Right atrium auricular region (tissue), 2 donors: ENCODE measurements at regions not wholly inside any gene's neighbourhood (a gene's known extent, or its start where the extent isn't known, plus 50 kb on each side); places are given as distances from the start of the nearest gene placed in this dataset.
"Not testable (repeated sequence)": the region's sequence is repeated elsewhere in the genome, so short reads cannot be mapped to it uniquely, and the experiment has no call there.

Experiments used
- DNase-seq: peaks from one replicate; pipeline ENCODE4 v3.0.0-alpha.2; 2019; ENCODE audit warnings: low spot score
- H3K27ac ChIP-seq, 2 donors: fragments of 200-600 bp; sonication (generic); 1 replicate in 1 of 2; 2 replicates in 1 of 2; pipeline ENCODE4 v1.5.1; 2016 to 2019
- H3K27me3 ChIP-seq, 2 donors: fragments of 200-600 bp; sonication (generic); one replicate each; pipeline versions ENCODE4 v1.5.1 to v1.6.0; 2017 to 2019
- H3K36me3 ChIP-seq: fragments of 200-600 bp; sonication (generic); one replicate; pipeline ENCODE4 v1.5.1; 2016
- H3K4me1 ChIP-seq, 2 donors: fragments of 200-600 bp; sonication (generic); one replicate each; pipeline versions ENCODE4 v1.5.1 to v1.6.0; 2017 to 2019
- H3K4me3 ChIP-seq, 2 donors: fragments of 200-600 bp; sonication (generic); 1 replicate in 1 of 2; 2 replicates in 1 of 2; pipeline ENCODE4 v1.5.1; 2017 to 2019; ENCODE audit warnings: mild to moderate bottlenecking in 1 of 2, moderate library complexity in 1 of 2
- H3K9me3 ChIP-seq, 2 donors: fragments of 200-600 bp; sonication (generic); one replicate each; pipeline ENCODE4 v1.5.1; 2019
- TF ChIP-seq, protein P1 (sequence below), 2 donors: fragments of 200-600 bp; sonication (generic); IDR thresholded peaks; one replicate each; pipeline ENCODE4 v1.5.1; 2019; ENCODE audit warnings: antibody characterized with exemption in 2 of 2

DNA sequence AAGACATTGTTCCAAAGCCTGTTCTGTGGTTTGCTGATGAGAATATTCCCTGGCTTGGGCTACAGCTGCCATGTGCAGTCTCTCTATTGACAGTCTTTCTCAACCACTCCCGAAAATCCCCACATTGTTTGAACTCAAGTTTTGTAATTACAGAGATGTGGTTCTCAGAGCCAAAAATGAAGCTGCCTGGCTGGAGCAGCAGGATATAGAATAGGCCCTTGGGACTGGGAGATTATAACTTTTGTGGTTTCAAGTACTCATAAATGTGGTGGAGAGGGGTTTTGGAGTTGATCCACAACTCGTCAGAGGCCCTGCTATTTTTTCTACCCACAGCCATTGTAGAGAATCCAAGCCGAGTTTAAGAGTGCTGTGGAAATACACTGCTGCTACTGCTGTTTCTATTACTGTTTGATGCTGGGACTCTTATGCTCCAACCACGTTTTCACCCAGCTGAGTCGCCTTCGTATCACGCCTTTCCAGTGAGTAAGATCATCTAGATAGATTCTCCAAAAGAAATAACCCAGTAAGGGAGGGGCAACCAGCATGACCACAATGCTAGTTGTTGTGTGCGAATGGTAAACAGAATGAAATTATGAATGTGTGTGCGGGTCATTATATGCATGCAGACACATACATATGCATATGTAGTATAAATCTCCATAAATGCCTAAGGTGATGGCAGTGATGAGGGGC is 57.1 kb upstream of the ATXN3L start:
- TF ChIP-seq, protein P1, sequence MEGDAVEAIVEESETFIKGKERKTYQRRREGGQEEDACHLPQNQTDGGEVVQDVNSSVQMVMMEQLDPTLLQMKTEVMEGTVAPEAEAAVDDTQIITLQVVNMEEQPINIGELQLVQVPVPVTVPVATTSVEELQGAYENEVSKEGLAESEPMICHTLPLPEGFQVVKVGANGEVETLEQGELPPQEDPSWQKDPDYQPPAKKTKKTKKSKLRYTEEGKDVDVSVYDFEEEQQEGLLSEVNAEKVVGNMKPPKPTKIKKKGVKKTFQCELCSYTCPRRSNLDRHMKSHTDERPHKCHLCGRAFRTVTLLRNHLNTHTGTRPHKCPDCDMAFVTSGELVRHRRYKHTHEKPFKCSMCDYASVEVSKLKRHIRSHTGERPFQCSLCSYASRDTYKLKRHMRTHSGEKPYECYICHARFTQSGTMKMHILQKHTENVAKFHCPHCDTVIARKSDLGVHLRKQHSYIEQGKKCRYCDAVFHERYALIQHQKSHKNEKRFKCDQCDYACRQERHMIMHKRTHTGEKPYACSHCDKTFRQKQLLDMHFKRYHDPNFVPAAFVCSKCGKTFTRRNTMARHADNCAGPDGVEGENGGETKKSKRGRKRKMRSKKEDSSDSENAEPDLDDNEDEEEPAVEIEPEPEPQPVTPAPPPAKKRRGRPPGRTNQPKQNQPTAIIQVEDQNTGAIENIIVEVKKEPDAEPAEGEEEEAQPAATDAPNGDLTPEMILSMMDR (IDR thresholded peaks at IDR 0.05) = no peak
- no peak for DNase-seq
- peak overlapping the region in 1 of 2 donors; percentile 40 for H3K27ac ChIP-seq

DNA sequence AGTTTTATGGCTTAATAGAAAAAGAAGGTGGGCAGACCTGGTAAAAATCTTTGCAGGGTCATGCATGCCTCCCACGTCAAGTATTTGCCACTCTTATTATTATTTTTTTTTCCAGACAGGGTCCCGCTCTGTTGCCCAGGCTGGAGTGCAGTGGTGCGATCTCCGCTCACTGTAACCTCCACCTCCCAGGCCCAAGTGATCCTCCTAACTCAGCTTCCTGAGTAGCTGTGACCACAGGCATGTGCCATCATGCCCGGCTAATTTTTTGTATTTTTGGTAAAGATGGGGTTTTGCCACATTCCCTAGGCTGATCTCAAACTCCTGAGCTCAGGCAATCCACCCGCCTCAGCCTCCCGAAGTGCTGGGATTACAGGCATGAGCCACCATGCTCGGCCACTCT is 55.7 kb upstream of the ATXN3L start:
- H3K36me3 ChIP-seq, H3K27ac ChIP-seq, H3K27me3 ChIP-seq, H3K9me3 ChIP-seq, H3K4me3 ChIP-seq, H3K4me1 ChIP-seq, DNase-seq: not testable (repeated sequence)

More for the DNA sequence above, 57.1 kb upstream of the ATXN3L start:
- no peaks in the 10 kb centered on the region for H3K36me3 ChIP-seq
- H3K27me3 ChIP-seq = no peaks in the 10 kb centered on the region
- no peaks in the 10 kb centered on the region for H3K4me1 ChIP-seq
- H3K9me3 ChIP-seq = no peaks in the 10 kb centered on the region
- no peak overlapping the region for H3K4me3 ChIP-seq

DNA sequence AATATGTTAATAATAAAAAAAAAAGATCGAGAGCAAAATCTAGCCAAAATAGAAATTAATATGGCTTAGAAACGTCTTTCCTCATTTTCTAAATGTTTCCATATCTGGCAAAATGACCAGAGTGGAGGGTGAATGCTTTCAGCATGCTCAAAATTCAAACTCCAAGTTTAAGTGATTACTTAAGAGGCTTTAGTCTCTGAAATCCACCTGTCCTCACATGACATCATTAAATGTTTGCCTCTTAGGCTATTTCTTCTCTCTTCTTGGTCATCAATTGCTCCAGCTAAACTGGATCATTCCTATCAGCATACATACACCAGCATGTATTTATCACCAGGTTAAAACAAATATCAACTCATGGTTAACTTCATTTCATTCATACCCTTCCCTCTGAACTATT is 54.5 kb upstream of the ATXN3L start:
- no peak overlapping the region for H3K27ac ChIP-seq
- no peaks in the 10 kb centered on the region for H3K9me3 ChIP-seq
- no peak for DNase-seq
- no peaks in the 10 kb centered on the region for H3K27me3 ChIP-seq
- no peaks in the 10 kb centered on the region for H3K36me3 ChIP-seq
- H3K4me1 ChIP-seq = no peaks in the 10 kb centered on the region
- TF ChIP-seq, protein P1 (IDR thresholded peaks at IDR 0.05) = no peak
- no peak overlapping the region for H3K4me3 ChIP-seq

DNA sequence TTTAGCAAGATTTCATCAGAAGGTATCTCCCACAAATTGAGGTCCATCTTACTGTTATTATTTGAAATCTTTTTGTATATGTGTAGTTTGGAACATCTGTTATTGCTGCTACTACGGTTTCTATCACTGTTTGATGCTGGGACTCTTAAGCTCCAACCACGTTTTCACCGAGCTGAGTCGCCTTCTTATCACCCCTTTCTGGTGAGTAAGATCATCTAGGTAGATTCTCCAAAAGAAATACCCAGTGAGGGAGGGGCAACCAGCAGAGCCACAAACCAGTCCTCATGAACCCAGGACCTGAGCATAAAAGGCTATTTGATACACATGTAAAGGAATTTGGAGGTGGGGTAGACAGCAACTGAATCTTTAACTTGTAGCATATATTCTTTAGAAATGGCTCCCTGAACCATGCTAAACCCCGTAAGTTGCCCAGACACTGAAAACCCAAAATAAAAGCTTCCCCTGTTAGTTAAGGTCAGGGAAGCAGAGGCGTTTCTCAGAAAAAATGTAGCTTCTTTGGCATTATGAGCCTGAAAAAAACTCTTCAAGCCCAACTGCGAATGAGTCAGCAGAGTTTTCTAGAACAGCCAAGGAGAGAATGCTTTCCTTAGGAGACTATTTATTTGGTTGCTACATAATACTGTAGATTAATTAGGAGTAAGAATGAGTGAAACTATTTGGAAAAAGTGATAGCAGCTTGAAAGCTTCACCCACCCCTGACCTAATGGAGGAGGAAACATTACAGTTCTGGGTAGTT is 53.8 kb upstream of the ATXN3L start:
- Histone ChIP-seq H3K27me3 (no peaks in the 10 kb centered on the region), H3K27ac (peak overlapping the region; percentile 23 to 45), H3K4me1 (no peaks in the 10 kb centered on the region), H3K9me3 (no peaks in the 10 kb centered on the region), H3K4me3 (no peak overlapping the region), H3K36me3 (no peaks in the 10 kb centered on the region)
- TF ChIP-seq, protein P1 (IDR thresholded peaks at IDR 0.05) = no peak
- no peak for DNase-seq

DNA sequence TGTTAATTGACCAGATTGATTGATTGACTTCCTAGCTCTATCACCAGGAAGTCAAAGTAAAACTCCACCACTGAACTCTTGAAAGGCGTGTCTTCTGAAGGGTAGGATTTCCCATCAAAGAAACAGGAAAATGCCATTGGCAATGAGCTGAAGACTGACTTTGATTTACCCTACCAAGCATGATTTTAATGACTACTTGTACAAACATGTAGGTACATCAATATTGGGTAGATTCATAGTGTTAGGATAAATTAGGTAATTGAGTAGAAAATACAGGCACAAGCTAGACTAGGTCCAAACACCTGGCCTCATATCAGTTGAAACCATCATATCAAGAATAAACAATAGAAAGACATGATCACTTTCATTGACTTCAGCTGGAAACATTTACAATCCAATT is 53.2 kb upstream of the ATXN3L start:
- no peak for DNase-seq
- H3K4me3 ChIP-seq = no peak overlapping the region
- H3K9me3 ChIP-seq = no peaks in the 10 kb centered on the region
- no peaks in the 10 kb centered on the region for H3K4me1 ChIP-seq
- H3K27me3 ChIP-seq = no peaks in the 10 kb centered on the region
- TF ChIP-seq, protein P1 (IDR thresholded peaks at IDR 0.05) = no peak
- H3K27ac ChIP-seq = peak overlapping the region in 1 of 2 donors; percentile 23
- H3K36me3 ChIP-seq = no peaks in the 10 kb centered on the region

DNA sequence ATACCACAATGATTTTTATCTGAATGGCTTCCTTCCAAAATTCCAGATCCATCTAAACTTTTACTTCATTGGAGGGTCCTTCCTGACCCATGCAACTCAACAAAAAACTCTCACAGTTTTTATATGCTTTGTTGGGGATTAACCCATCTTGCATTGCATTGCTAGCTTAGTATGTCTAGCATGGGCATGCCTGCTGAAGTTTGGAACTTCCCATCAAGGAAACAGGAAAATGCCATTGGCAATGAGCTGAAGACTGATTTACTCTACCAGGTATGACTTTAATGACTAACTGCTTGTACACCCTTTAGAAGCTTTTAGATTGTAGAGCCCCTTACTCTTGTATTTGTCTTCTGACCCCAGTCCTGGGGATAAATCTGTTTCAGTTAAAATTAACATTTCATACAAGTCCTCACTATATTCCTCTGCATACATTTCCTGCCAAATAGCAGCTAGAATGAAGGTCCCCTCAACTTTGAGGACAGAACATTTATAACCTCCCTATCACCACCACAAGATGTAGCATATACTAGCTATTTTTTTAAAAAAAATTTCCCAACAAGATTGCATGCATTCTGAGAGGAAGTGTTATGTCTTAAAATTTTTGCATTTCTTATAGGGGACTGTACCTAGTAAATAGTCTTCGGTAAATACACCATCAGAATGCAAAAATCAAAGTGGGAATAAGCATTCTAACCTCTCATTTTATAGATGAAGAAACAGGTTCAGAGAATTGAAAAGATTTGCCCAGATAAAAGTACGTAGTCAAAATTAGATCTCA is 52.5 kb upstream of the ATXN3L start:
- H3K4me1 ChIP-seq = no peaks in the 10 kb centered on the region
- no peak overlapping the region for H3K27ac ChIP-seq
- H3K9me3 ChIP-seq = no peaks in the 10 kb centered on the region
- no peaks in the 10 kb centered on the region for H3K27me3 ChIP-seq
- H3K4me3 ChIP-seq = no peak overlapping the region
- H3K36me3 ChIP-seq = no peaks in the 10 kb centered on the region
- TF ChIP-seq, protein P1 (IDR thresholded peaks at IDR 0.05) = no peak
- DNase-seq = no peak
